HG03045 (cell line): ENCODE measurements at regions not wholly inside any gene's neighbourhood (a gene's known extent, or its start where the extent isn't known, plus 50 kb on each side); places are given as distances from the start of the nearest gene placed in this dataset.
"Not testable (repeated sequence)": the region's sequence is repeated elsewhere in the genome, so short reads cannot be mapped to it uniquely, and the experiment has no call there.

Experiments used
- ATAC-seq: cut with Tn5 transposase; IDR thresholded peaks from one replicate; pipeline ENCODE4 v1.9.1; 2021; ENCODE audit warnings: mild to moderate bottlenecking, moderate library complexity; ENCODE audit not compliant: unreplicated experiment

GRCh38 chr14:71416392-71416791, 509.1 kb downstream of the PCNX1 start:
- ATAC-seq = no peak

DNA sequence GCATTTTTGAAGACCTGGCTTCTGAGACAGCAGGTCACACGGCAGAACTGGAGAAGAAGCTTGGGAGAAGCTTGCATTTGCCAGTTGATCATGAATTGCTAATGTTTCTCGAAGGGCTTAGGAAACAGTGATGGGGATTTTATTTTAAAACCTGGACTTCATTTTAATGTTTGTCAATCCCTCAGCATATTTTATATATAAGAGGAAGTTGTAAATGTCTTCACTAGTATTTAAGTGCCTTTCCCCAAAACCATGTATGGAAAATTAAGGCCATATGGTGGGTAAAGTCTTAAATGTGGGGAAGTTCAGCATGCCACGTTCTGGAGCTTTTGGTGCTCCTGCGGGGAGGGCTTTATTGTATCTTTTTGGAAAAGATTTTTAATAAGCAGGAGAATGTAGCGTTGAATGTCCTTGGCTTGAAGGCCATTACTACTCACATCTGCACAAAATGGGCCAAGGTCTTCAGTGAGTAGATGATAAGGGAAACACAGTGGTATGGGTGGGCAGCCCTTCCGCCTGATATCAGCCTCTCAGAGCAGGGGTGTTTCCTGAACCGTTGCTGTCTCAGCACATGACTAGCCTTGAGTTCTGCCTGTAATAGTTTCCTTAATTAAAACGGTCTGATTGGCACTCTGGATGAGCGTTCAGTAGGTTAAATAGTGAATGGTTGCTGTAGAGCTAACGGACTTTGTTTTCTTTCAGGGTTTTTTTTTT, 511.4 kb downstream of the PCNX1 start:
- ATAC-seq = no peak

GRCh38 chr14:71423481-71423880, 508.7 kb upstream of the RGS6 start:
- ATAC-seq = no peak

DNA sequence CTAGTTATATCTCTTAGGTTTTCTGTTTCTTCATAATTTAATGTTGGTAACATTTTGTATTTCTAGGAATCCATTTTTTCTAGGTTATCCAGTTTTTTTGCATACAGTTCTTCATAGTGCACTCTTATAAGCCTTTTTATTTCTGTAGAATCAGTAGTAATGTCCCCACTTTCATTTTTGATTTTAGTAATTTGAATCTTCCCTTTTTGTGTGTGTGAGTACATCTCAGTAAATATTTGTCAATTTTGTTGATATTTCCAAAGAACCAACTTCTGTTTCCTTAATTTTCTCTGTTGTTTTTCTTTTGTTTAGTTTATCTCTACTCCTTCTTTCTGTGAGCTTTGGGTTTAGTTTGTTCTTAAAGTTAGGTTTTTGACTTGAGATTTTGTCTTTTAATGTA, 507.3 kb upstream of the RGS6 start:
- no peak for ATAC-seq

- no peak for ATAC-seq
Observed at GRCh38 chr14:71426001-71426400, 506.2 kb upstream of the RGS6 start.

- no peak for ATAC-seq
Observed at GRCh38 chr14:71429902-71430301, 502.3 kb upstream of the RGS6 start.

GRCh38 chr14:71430321-71430677, 501.9 kb upstream of the RGS6 start:
- no peak for ATAC-seq

DNA sequence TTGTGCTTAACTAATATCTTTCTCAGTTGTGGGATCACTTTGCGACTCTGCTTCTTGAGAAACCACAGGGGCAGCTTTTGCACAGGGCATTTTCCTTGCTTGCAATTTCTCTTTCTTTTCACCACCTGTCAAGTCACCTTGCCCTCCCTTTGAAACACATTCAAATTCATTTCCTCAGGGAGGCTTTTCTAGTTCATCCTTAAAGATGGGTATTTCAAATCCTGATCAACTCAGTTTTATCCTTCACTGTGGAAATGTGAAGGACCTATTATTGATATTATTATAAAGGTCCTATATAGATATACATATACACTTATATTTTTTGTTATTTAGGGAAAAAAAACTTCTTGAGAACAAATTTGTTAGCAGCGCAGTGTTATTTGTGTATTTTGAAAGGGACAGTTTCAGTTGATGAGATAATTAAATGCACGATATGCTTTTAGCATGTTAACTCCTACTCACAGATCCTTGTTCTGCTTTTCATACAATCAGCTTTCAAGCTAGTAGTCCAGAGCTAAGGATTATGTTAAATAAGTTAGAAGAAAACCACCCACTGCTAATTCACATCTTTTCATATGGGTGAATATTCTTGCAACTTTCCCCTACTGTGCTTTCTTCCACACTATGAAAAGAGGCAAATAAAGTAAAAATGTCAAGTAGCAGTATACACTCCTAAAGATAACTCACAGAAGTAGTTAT, 501.4 kb upstream of the RGS6 start:
- no peak for ATAC-seq

GRCh38 chr14:71432334-71433110, 499.7 kb upstream of the RGS6 start:
- ATAC-seq = no peak

DNA sequence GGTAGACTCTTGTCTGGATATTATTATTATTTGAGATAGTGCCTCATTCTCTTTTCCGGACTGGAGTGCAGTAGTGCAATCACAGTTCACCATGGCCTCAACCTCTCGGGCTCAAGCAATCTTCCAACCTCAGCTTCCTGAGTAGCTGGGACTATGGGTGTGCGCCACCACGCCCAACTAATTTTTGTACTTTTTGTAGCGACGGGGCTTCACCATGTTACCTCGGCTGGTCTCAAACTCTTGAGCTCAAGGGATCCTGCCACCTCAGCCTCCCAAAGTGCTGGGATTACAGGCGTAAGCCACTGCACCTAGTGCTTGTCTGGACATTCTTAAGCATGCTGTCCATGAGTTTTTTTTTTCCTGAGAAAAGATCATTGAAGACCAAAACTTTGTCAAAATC, 498.9 kb upstream of the RGS6 start:
- no peak for ATAC-seq

DNA sequence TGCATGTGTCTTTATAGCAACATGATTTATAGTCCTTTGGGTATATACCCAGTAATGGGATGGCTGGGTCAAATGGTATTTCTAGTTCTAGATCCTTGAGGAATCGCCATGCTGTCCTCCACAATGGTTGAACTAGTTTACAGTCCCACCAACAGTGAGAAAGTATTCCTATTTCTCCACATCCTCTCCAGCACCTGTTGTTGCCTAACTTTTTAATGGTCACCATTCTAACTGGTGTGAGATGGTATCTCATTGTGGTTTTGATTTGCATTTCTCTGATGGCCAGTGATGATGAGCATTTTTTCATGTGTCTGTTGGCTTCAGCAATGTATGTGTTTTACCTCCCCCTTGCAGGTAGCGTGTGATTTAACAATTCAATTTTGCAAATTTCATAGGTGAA, 496.6 kb upstream of the RGS6 start:
- ATAC-seq = not testable (repeated sequence)

- no peak for ATAC-seq
Observed at GRCh38 chr14:71437870-71438269, 494.4 kb upstream of the RGS6 start.

- ATAC-seq = no peak
Observed at GRCh38 chr14:71438684-71439083, 493.5 kb upstream of the RGS6 start.

- ATAC-seq = no peak
Observed at GRCh38 chr14:71441126-71441525, 491.1 kb upstream of the RGS6 start.

GRCh38 chr14:71444030-71444822, 488.0 kb upstream of the RGS6 start:
- ATAC-seq = no peak

DNA sequence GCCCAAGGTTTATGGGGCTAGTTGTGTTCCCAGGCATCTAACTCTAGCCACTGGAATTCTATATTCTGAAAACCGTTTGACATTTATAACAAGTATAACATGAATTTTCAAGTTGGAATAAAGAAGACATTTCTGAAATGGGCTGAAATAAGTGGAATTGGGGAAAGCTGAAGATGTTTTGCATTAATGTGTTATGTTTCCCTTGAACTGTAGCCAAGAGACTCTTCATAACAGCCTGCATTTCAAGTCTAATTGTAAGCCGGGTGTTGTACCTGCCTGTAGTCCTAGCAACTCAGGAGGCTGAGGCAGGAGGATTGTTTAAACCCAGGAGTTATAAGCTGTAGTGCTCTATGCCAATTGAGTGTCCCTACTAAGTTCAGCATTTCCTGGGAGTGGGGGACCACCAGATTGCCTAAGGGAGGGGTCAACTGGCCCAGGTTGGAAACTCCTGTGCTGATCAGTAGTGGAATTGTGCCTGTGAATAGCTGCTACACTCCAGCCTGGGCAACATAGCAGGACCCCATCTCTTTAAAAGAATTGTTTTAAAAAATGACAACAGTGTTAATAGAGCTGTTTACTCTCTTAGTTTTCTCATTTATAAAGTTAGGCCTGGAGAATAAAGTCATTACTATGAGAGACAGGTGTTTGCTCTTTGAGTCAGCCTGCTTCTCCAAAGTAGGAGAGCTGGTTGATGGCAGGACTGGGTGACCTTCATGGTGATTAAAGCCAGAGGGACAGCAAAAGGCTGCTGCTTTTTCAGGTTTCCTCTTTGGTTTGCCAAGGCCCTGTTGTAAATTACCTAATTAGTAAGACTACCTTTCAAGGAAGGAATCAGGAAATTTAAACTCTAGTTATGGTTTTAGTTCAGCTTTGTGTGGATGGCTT, 483.6 kb upstream of the RGS6 start:
- ATAC-seq = no peak

DNA sequence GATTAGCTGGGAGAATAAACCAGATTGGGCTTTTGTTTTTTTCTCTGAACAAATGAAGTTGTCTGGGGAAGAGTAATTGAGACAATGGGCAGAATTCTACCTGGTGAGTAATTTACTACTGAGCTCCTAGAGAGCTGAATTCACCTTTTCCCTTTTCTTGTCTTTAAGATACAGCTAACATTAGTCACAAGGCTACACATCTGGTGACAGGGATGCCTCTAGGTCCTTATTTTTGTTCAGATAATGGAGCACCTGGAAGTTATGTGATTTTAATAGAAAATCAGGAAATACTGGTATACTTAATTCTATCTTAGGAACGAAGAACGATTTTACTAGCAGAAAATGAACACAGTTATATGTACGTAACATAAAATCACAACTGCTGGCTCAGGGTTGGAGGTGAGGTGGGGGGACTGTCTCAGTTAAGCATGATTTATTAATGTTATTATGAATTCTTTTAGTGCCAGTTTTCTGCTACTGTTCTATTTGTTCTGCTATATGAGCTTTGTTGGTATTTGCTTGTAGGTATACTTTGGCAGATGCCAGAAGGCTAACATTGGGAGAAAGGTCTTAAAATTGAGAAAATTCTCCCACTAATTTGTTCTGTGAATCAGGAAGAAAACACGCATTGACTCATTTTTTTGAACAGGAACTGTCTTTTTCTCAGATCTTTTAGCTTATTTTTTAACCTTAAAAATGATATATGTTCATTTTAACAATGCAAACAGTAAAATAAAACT, 482.7 kb upstream of the RGS6 start:
- no peak for ATAC-seq

GRCh38 chr14:71451501-71451900, 480.7 kb upstream of the RGS6 start:
- no peak for ATAC-seq

- no peak for ATAC-seq
Observed at GRCh38 chr14:71452539-71452938, 479.7 kb upstream of the RGS6 start.

DNA sequence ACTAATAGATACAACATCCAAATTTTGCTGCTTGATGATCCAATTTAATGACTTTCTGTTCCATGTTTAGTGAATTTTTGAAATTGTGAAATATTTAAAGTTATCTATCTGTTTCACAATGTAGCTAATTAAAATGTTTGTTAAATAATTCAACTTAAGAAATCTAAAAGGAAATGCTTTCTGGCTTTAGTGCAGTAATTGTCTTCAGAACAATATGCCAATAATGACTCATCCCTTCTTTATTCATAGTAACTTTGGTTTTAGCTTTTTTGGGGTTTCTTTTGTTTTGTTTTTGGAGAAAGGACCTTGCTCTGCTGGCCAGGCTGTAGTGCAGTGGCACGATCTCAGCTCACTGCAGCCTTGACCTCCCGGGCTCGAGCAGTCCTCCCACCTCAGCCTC, 479.2 kb upstream of the RGS6 start:
- ATAC-seq = no peak
